ENCODE measurements at regions not wholly inside any gene's neighbourhood (a gene's known extent, or its start where the extent isn't known, plus 50 kb on each side); places are given as distances from the start of the nearest gene placed in this dataset.
"Not testable (repeated sequence)": the region's sequence is repeated elsewhere in the genome, so short reads cannot be mapped to it uniquely, and the experiment has no call there.

GRCh38 chr12:65728455-65728847 lies 95.8 kb upstream of the HMGA2 start:
- DNase-seq (ENCODE audit: low read depth in 1 of 2, low spot score in 1 of 2), result no peak

- DNase-seq (ENCODE audit: low read depth in 1 of 2, low spot score in 1 of 2), result no peak
Observed at GRCh38 chr12:65728848-65729793, 95.2 kb upstream of the HMGA2 start.

DNA sequence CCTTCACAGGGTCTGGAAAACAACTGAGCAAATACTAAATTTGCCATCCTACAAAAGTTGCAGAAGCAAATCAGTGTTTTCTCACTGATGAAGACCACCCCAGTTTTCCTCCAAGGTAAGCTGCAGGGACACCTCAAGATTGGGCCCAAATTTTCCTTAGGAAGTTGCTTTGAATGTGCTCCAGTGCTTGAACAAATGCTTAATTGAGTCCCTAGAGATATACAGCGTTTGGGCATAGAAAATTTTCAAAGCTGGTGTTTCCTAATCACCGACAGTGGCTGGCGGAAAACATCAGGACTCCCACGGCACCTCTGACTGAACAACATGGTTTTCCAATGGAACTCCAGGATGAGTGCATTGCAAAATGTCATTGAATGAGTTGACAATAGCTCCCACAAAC lies 92.5 kb upstream of the HMGA2 start:
- DNase-seq (ENCODE audit: low read depth in 1 of 2, low spot score in 1 of 2), result no peak

DNA sequence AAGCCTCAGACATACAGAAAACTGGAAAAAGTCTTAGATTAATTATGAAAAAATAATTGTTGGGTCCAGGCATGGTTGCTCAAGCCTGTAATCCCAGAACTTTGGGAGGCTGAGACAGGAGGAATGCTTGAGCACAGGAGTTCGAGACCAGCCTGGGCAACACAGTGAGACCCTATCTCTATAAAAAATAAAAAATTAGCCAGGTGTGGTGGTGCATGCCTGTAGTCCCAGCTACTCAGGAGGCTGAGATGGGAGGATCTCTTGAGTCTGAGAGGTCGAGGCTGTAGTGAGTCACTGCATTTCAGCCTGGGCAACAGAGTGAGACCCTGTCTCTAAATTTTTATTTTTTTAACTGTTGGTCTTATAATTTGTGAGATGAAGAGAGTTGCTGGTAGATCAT lies 90.6 kb upstream of the HMGA2 start:
- DNase-seq (ENCODE audit: low read depth in 1 of 2, low spot score in 1 of 2), result not testable (repeated sequence)

DNA sequence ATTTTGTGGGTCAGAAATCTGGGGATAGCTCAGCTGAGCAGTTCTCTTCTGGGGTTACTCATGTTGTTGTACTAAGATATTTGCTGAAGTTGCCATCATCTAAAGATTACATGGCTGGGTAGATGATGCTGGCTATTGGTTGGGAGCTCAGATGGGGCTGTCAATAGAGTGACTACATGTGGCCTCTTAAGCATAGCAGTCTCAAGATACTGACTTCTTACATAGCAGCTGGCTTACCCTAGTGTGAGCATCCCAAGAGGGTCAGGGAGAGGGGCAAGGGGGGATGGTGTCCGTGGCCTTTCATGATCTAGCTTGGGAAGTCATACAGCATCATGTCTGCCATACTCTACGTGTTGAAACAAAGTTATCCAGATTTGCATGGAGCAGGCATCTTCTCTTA lies 90.1 kb upstream of the HMGA2 start:
- DNase-seq (ENCODE audit: low read depth in 1 of 2, low spot score in 1 of 2), result no peak

DNA sequence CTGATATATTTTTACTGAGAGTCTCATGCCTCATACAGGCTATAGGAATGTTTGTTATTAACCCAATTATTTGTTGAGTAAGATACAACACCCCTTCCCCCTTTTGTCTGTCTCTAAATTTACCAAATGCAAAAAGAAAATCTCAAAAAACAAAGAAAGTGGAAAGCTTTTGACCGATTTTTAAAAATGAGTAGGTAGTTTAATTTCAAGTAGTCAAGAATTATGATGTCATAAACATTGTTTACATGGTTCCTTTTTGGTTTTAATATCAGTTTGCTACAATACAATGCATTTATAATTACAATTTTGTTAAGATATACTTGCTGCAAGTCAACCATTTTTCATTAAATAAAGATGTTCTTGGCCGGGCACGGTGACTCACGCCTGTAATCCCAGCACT lies 84.7 kb upstream of the HMGA2 start:
- DNase-seq (ENCODE audit: low read depth in 1 of 2, low spot score in 1 of 2), result no peak

GRCh38 chr12:65740506-65740872 lies 83.8 kb upstream of the HMGA2 start:
- DNase-seq (ENCODE audit: low read depth in 1 of 2, low spot score in 1 of 2), result no peak

- peak in 1 of 2 donors; percentile 25 for DNase-seq (ENCODE audit: low read depth in 1 of 2, low spot score in 1 of 2)
Observed at GRCh38 chr12:65740873-65741600, 83.2 kb upstream of the HMGA2 start.

DNA sequence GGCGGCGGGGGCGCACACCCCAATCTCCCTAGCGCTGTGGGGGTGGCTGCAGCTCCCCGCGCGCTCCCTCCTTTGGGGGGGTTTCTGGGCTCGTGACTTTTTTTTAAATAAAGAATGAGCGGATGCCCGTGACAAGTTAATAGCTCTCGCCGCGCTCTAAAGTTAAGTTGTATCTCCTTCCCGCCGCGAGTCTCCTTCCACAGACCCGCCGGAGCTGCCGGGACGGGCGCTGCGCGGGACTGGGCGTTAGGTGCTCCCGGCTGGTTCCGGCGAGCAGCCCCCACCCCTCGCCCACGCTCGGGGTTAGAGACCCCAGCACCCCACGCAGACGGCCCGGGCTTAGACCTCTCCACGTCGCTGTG lies 82.6 kb upstream of the HMGA2 start:
- DNase-seq (ENCODE audit: low read depth in 1 of 2, low spot score in 1 of 2), result no peak

DNA sequence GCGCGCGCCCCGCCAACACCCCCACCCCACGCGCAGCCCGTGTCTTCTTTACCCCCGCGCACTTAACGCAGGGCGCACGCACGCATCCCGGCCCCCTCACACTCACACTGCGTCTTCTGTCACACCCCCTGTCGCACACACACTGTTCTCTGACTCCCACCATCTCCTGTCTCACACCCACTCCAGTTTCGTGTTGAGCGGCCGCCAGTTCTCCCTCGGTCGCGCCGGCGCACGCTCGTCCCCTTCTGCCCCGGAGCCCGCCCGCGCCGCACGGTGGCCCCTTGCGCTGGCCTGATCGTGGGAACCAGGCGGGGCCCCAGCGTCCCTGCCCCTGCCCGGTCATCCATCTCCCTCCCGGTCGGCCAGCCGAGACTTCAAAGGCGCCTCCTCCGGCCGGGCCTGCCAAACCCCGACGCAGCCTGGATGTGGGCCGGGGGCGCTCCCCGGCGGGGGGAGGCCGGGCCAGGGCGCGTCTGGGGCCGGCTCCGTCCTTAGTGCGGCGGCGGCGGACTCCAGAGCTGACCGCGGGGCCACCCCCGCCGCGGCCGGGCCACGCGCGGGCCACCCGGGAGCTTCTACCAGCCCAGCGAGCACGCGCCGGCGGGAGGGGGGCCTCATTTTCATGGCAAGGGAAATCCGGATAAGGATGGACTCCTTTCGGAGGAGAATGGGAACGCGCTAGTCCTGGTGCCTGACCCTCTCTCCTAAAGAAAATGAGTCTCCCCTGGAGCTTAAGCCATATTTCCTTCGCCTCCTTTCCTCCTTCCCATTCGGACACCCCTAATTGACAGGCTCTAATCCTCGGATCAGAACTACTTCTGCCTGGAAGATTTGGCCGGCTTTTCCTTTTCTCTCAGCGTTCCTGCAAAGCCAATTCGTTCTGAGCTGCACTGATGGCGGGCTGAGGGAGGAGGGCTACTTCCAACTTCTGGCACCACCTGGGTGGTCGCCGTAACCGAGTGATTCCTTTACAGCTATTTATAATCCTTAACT lies 82.0 kb upstream of the HMGA2 start:
- no peak for DNase-seq (ENCODE audit: low read depth in 1 of 2, low spot score in 1 of 2)

GRCh38 chr12:65744236-65744840 lies 79.9 kb upstream of the HMGA2 start:
- not testable (repeated sequence) for DNase-seq (ENCODE audit: low read depth in 1 of 2, low spot score in 1 of 2)

GRCh38 chr12:65747338-65747737 lies 76.9 kb upstream of the HMGA2 start:
- no peak for DNase-seq (ENCODE audit: low read depth in 1 of 2, low spot score in 1 of 2)

DNA sequence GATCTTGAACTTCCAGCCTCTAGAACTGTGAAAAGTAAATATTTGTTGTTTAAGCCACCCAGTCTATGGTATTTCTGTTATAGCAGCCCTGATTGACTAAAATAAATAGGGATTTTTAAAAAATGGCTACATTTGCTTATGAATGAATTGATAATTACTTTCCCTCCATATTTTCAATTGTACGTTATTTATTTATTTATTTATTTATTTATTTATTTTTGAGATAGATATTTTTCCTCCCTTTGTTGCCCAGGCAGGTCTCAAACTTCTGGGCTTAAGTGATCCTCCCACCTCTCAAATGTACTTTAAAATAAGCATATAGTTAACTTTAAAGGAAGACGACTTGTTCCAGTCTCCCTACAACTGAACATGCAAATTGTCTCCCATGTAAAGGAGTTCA lies 76.0 kb upstream of the HMGA2 start:
- DNase-seq (ENCODE audit: low read depth in 1 of 2, low spot score in 1 of 2), result no peak

DNA sequence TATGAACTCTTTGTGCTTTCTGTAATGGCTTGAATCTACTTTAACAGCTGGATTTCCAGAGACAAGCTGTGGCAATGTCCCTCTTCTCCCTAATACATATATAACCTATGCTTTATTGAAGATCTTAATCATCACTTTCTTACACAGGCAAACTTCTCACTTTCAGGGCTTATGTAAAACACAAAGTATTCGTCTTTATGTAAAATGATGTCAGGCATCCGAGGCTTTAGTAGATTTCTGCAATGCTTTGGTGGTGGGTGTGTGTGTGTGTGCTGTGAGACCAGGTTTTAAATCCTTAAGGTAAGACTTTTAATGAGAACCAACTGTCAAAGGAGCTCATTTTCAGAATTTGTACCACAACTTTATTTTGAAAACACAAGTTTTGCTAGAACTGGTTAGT lies 70.0 kb upstream of the HMGA2 start:
- DNase-seq (ENCODE audit: low read depth in 1 of 2, low spot score in 1 of 2), result no peak

DNA sequence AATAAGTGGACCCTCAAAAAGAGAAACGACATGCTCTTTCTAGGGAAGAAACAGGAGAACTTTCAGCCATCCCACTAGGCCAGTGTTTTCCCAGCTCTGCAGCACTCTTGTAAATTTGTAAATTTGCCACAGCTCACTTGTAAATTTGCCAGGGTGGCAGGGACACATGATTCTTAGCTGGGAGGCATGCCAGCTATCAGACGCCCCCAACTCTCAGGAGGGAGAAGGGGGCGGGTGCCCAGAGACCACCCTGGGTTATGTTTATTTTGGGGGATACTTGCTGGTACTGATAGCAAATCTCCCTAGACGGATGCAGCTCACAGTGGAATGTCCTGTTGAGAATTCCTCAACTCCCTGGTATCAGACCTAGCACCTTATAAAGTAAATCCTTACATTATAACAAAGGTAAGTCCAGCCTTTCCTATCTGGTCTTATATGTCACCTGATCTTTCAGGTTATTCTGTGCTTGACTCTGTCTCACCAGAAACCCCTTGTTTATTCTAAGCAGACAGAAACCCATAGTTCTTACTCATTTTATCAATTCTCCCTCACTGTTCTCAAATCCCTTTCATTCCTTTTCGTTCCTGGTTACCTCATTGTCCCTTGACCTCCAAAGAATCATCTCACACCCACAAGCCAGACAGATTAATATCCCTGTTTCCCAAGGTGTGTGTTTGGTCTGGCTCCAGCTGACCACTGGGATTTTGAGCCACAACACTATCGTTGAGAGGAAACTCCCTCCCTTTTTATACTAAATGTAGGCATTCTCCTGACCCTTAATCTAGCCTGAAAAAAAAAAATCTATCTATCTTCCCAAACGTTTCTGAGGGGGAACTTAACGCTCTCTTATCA lies 69.3 kb upstream of the HMGA2 start:
- DNase-seq (ENCODE audit: low read depth in 1 of 2, low spot score in 1 of 2), result no peak

- DNase-seq (ENCODE audit: low read depth in 1 of 2, low spot score in 1 of 2), result no peak
Observed at GRCh38 chr12:65755596-65755978, 68.7 kb upstream of the HMGA2 start.

DNA sequence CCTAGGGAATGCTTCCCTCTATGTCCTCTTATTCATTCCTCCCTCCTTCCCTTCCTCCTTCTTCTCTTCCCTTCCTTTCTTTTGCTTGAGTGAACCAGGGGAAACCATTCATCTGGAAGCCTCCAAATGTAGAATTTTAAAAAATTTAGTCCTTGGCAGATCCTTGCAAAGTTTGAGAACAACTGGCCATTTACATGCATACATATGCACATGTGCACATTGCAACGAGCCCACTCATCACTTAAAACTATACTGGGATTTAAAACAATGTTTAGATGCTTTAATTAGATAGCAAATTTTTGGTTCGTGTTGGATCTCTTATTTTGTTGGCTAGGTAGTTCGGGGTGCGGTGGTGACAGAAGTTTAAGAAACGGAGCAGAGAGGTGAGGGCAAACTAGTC lies 68.0 kb upstream of the HMGA2 start:
- no peak for DNase-seq (ENCODE audit: low read depth in 1 of 2, low spot score in 1 of 2)

DNA sequence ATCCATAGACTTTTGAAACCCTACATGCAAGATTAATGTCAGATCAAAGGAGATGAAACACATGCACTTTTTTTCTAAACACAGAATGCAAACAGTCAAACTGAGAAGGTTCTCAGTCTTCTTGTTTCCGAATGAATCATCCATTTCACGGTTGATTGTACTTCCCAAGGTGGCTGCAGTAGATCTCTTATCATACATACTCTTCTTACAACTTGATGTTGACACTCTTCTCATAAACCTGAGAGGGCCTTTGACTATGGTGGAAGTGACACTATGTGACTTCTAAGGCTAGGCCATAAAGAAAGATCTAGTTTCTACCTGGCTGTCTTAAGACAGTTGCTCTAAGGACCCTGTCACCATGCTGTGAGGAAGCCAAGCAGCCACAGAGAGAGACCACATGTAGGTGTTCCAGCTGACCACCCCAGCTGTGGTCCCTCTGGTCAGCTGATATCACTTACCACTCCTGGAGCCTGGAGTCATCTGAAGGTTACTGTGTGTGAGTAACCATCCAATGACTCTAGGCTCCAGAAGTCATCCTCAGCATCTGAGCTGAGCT lies 67.2 kb upstream of the HMGA2 start:
- DNase-seq (ENCODE audit: low read depth in 1 of 2, low spot score in 1 of 2), result no peak

DNA sequence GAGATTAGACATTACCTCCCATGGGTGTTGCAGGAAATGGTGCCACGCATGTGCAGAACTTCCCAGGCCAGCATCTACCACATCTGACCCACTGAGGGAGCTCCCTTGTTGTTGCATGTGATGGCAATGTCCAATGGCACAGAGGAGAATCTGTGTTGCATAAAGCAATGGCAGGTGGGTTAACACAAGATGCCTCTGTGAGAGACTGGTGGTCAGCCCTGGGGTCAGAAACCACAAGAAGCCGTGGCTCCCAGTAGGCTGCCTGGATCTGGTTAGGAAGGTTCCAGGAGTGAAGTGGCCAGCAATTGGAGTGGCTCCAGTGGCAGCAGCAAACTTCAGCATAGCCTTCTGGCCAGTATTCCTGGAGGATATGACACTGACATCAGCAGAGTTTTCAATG lies 65.9 kb upstream of the HMGA2 start:
- no peak for DNase-seq (ENCODE audit: low read depth in 1 of 2, low spot score in 1 of 2)

GRCh38 chr12:65759735-65760134 lies 64.5 kb upstream of the HMGA2 start:
- DNase-seq (ENCODE audit: low read depth in 1 of 2, low spot score in 1 of 2), result no peak

Measured in activated T-helper 1 cell treated with anti-CD3 and anti-CD28 coated beads, Interleukin-2, amount 50 U/mL, for 16 hours (primary cell).